ENCODE measurements at regions not wholly inside any gene's neighbourhood (a gene's known extent, or its start where the extent isn't known, plus 50 kb on each side); places are given as distances from the start of the nearest gene placed in this dataset.

DNA sequence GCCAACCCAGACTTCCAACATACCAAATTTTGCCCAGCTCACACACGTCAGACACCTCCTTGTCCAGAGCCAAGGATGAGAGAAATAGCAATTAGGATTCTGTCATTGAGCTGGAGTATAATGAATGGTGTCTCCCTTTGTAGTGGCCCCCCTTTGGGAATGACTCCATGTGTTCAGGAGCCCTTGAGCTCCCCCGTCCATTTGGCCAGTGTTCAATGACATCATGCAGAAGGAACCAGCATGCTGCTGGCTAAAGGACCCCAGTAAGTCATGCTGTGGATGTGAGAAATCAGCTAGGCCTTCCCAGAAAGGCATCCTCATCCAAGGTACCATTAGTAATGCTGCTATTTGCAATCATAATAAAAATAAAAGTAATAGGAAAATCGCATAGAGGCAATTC lies 158.8 kb upstream of the SRRM4 start:
- no peak for TF ChIP-seq EP300 (IDR thresholded peaks at IDR 0.05)
- TF ChIP-seq, protein P1, sequence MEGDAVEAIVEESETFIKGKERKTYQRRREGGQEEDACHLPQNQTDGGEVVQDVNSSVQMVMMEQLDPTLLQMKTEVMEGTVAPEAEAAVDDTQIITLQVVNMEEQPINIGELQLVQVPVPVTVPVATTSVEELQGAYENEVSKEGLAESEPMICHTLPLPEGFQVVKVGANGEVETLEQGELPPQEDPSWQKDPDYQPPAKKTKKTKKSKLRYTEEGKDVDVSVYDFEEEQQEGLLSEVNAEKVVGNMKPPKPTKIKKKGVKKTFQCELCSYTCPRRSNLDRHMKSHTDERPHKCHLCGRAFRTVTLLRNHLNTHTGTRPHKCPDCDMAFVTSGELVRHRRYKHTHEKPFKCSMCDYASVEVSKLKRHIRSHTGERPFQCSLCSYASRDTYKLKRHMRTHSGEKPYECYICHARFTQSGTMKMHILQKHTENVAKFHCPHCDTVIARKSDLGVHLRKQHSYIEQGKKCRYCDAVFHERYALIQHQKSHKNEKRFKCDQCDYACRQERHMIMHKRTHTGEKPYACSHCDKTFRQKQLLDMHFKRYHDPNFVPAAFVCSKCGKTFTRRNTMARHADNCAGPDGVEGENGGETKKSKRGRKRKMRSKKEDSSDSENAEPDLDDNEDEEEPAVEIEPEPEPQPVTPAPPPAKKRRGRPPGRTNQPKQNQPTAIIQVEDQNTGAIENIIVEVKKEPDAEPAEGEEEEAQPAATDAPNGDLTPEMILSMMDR (IDR thresholded peaks at IDR 0.05): no peak
- TF ChIP-seq POLR2A (IDR thresholded peaks at IDR 0.05): no peak

DNA sequence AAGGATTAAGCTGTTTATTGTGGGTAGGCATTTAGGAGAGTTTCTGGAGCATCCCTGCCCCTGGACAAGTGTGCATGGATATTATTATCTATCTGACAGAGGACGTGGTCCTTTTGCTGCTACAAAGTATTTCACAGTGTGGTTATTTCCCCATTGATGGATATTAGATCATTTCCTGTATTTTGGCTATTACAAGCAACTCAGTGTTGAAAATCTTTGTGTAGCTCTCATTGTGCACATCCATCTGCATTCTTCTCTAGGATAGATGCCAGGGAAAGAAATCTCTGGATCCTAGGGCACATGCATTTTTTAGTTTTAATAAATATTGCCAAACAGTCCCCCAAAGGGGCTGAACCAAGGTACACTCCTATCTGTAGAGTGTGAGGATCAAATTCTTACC lies 154.3 kb upstream of the SRRM4 start:
- no peak for TF ChIP-seq POLR2A (IDR thresholded peaks at IDR 0.05)
- TF ChIP-seq, protein P1 (IDR thresholded peaks at IDR 0.05): no peak
- no peak for TF ChIP-seq EP300 (IDR thresholded peaks at IDR 0.05)
- H3K36me3 ChIP-seq: no peaks in the 10 kb centered on the region
- H3K4me1 ChIP-seq (ENCODE audit: insufficient read depth): no peaks in the 10 kb centered on the region
- no peaks in the 10 kb centered on the region for H3K27me3 ChIP-seq
- intact Hi-C loops (cut with DNase I): no loop called here
- no peak overlapping the region for H3K4me3 ChIP-seq
- no peak for DNase-seq
- H3K27ac ChIP-seq: no peak overlapping the region
- no peaks in the 10 kb centered on the region for H3K9me3 ChIP-seq
- 23 to 50% (median 38%) methylated on average over 1 of the region's 1 CpG for WGBS, 3 donors

More for the DNA sequence above, 158.8 kb upstream of the SRRM4 start:
- Histone ChIP-seq H3K36me3 (no peaks in the 10 kb centered on the region), H3K4me3 (no peak overlapping the region), H3K27me3 (no peaks in the 10 kb centered on the region), H3K4me1 (ENCODE audit: insufficient read depth) (no peaks in the 10 kb centered on the region), H3K27ac (no peak overlapping the region), H3K9me3 (no peaks in the 10 kb centered on the region)
- WGBS, 3 donors: 57 to 63% (median 62%) methylated on average over 3 of the region's 3 CpGs
- DNase-seq: no peak
- intact Hi-C loops (cut with DNase I): no loop called here

DNA sequence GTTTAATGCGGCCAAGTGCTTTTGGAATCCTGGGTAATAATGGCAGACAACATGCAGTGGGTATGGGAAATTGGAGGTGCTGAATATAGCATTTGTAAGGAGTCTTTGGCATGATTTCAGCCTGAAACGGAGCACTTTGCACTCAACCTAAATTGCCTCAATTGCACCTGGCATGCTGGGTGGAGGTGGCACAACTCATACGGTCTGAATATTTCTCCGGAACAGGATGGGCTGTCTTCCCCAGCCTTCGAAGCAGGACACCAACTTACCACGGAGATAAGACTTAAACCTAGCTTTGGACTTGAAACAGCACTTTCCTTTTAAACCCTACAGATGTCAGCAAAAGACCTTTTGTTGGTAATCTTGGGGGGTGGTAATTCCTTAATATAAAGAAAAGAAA lies 153.7 kb upstream of the SRRM4 start:
- WGBS, 3 donors: 70 to 78% (median 76%) methylated on average over 6 of the region's 6 CpGs
- H3K36me3 ChIP-seq: no peaks in the 10 kb centered on the region
- no peak for DNase-seq
- no peaks in the 10 kb centered on the region for H3K27me3 ChIP-seq
- intact Hi-C loops (cut with DNase I): no loop called here
- H3K4me1 ChIP-seq (ENCODE audit: insufficient read depth): no peaks in the 10 kb centered on the region
- TF ChIP-seq EP300 (IDR thresholded peaks at IDR 0.05) (no peak), POLR2A (IDR thresholded peaks at IDR 0.05) (no peak)
- TF ChIP-seq, protein P1 (IDR thresholded peaks at IDR 0.05): no peak
- no peak overlapping the region for H3K4me3 ChIP-seq
- no peak overlapping the region for H3K27ac ChIP-seq
- H3K9me3 ChIP-seq: no peaks in the 10 kb centered on the region

DNA sequence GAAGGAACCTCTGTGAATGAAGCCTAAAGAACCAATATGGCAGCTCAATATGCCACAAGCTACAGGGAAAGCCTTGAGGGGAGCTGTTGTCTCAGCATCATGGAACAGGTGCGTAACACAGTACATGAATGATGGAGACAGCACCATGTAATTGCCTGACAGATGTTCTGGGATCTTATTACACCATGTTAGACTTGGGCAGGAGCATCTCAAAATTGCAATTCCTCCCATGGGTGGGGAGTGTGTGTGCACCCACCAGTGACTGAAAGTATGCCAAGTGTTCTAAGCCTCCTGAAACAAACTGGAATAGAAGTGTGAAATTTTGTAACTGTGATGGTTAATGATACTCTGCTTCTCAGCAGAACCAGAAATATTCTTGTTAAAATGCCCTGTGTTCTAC lies 151.0 kb upstream of the SRRM4 start:
- TF ChIP-seq, protein P1 (IDR thresholded peaks at IDR 0.05): no peak
- TF ChIP-seq EP300 (IDR thresholded peaks at IDR 0.05) (no peak), POLR2A (IDR thresholded peaks at IDR 0.05) (no peak)
- Histone ChIP-seq H3K27ac (no peak overlapping the region), H3K9me3 (no peaks in the 10 kb centered on the region), H3K4me1 (ENCODE audit: insufficient read depth) (no peaks in the 10 kb centered on the region), H3K27me3 (no peaks in the 10 kb centered on the region), H3K4me3 (no peak overlapping the region), H3K36me3 (no peaks in the 10 kb centered on the region)
- intact Hi-C loops (cut with DNase I): no loop called here
- WGBS, 3 donors: 79 to 87% (median 79%) methylated on average over 1 of the region's 1 CpG
- DNase-seq: no peak

DNA sequence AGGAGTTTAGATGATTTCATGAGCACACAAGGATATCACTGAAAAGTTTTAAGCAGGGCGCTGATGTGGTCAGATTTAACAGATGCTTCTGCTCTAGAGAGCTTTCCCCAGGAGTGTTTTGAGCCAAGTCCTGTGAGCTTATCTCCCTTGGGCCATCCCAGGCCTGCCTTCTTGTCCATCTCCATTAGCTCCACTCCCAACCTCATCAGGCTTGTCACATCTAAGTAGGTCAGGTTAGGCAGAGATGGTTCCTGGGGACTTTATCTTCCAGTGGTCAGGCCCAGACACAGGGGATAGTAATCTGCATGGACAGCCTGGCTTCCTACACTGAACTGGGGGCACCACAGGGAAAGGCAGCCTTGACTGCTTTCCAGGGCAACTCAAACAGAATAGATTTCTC lies 145.4 kb upstream of the SRRM4 start:
- Histone ChIP-seq H3K9me3 (no peaks in the 10 kb centered on the region), H3K36me3 (no peaks in the 10 kb centered on the region), H3K27me3 (no peaks in the 10 kb centered on the region), H3K27ac (no peak overlapping the region), H3K4me1 (ENCODE audit: insufficient read depth) (no peaks in the 10 kb centered on the region), H3K4me3 (no peak overlapping the region)
- intact Hi-C loops (cut with DNase I): no loop called here
- no peak for TF ChIP-seq POLR2A (IDR thresholded peaks at IDR 0.05)
- WGBS, 3 donors: 85 to 95% (median 88%) methylated on average over 1 of the region's 1 CpG
- DNase-seq: no peak
